H1 (cell line): ENCODE measurements at regions not wholly inside any gene's neighbourhood (a gene's known extent, or its start where the extent isn't known, plus 50 kb on each side); places are given as distances from the start of the nearest gene placed in this dataset.

Experiments
- CTCF ChIA-PET: fragments of 300-600 bp; sonication (Branson Sonifier 250); formaldehyde crosslinking; loops from one replicate; lab custom pipeline; 2021; ENCODE audit not compliant: partially characterized antibody; lab: Charles Lee
- POLR2A ChIA-PET: fragments of 300-600 bp; sonication (Branson Sonifier 250); formaldehyde crosslinking; loops from one replicate; lab custom pipeline; 2021; ENCODE audit warnings: inconsistent platforms; ENCODE audit not compliant: partially characterized antibody; lab: Charles Lee
- DNase-seq, 2 experiments: peaks; one replicate each; pipeline versions ENCODE4 v3.0.0 to v3.0.0-alpha.2; 2010 to 2022; ENCODE audit warnings: low spot score in 2 of 2, low read depth in 1 of 2, mixed read lengths in 1 of 2
- FAIRE-seq: peaks from 2 replicates; lab custom pipeline; 2011; peaks lifted over from hg19 to GRCh38; lab: Jason Lieb, UNC
- H2AFZ ChIP-seq: 2 replicates; pipeline ENCODE4 v1.8.1; 2012; ENCODE audit warnings: low read length, inconsistent platforms
- H2AK5ac ChIP-seq: 2 replicates; pipeline ENCODE4 v1.6.1; 2013; ENCODE audit warnings: low read depth, low read length
- H2BK120ac ChIP-seq: replicated peaks from 2 replicates; pipeline ENCODE3; 2013; ENCODE audit warnings: low read depth, low read length, inconsistent platforms
- H2BK12ac ChIP-seq: 2 replicates; pipeline ENCODE4 v1.6.1; 2013; ENCODE audit warnings: low read depth, low read length
- H2BK15ac ChIP-seq: 2 replicates; pipeline ENCODE4 v1.6.1; 2013; ENCODE audit warnings: low read length
- H2BK20ac ChIP-seq: 2 replicates; pipeline ENCODE4 v1.6.1; 2013; ENCODE audit warnings: low read length
- H2BK5ac ChIP-seq: 2 replicates; pipeline ENCODE4 v1.6.1; 2013; ENCODE audit warnings: low read depth, low read length
- H3K14ac ChIP-seq: 2 replicates; pipeline ENCODE4 v1.6.1; 2013; ENCODE audit warnings: inconsistent platforms; ENCODE audit not compliant: insufficient read length
- H3K18ac ChIP-seq: 2 replicates; pipeline ENCODE4 v1.6.1; 2013; ENCODE audit warnings: low read length; ENCODE audit errors: extremely low read depth
- H3K23ac ChIP-seq: 2 replicates; pipeline ENCODE4 v1.6.1; 2013; ENCODE audit warnings: inconsistent platforms; ENCODE audit not compliant: insufficient read length
- H3K23me2 ChIP-seq: 2 replicates; pipeline ENCODE4 v1.6.1; 2013; ENCODE audit warnings: low read depth, low read length
- H3K27ac ChIP-seq: 2 replicates; pipeline ENCODE4 v1.6.1; 2011; ENCODE audit warnings: low read depth, low read length, inconsistent platforms
- H3K27me3 ChIP-seq, 4 experiments: replicated peaks in 1 of 4; 1 replicate in 1 of 4; 2 replicates in 3 of 4; pipeline versions ENCODE4 v1.6.1 to v1.8.1; 2011 to 2013; ENCODE audit warnings: low read length in 3 of 4, mild to moderate bottlenecking in 3 of 4, inconsistent platforms in 2 of 4, mixed read lengths in 2 of 4, moderate library complexity in 1 of 4; ENCODE audit not compliant: control insufficient read depth in 3 of 4, insufficient read depth in 3 of 4; ENCODE audit errors: extremely low read depth in 1 of 4
- H3K36me3 ChIP-seq, 4 experiments: 2 replicates each; pipeline versions ENCODE4 v1.6.1 to v1.8.1; 2011 to 2013; ENCODE audit warnings: mild to moderate bottlenecking in 4 of 4, low read length in 3 of 4, moderate library complexity in 2 of 4, control low read depth in 1 of 4, inconsistent platforms in 1 of 4; ENCODE audit not compliant: insufficient read depth in 4 of 4, control insufficient read depth in 2 of 4
- H3K4ac ChIP-seq: replicated peaks from 2 replicates; pipeline ENCODE3; 2013; ENCODE audit warnings: low read length, low read depth, mixed read lengths, inconsistent platforms; ENCODE audit not compliant: insufficient read length
- H3K4me1 ChIP-seq, 4 experiments: replicated peaks in 1 of 4; 1 replicate in 1 of 4; 2 replicates in 3 of 4; pipeline versions ENCODE4 v1.6.1 to v1.8.1; 2011 to 2013; ENCODE audit warnings: low read length in 3 of 4, inconsistent platforms in 2 of 4, mixed read lengths in 1 of 4; ENCODE audit not compliant: insufficient read depth in 4 of 4, control insufficient read depth in 3 of 4
- H3K4me2 ChIP-seq, 2 experiments: 2 replicates each; pipeline versions ENCODE4 v1.6.1 to v1.8.1; 2011 to 2013; ENCODE audit warnings: low read depth in 2 of 2, low read length in 2 of 2, control low read depth in 1 of 2, inconsistent platforms in 1 of 2, mild to moderate bottlenecking in 1 of 2; ENCODE audit not compliant: insufficient read depth in 1 of 2
- H3K4me3 ChIP-seq, 4 experiments: fragments of 200-600, 300-600 bp in 1 of 4; sonication (generic), shearing (Covaris generic), sonication (Bioruptor Twin) in 1 of 4; 2 replicates each; pipeline versions ENCODE4 v1.5.1 to v1.8.1; 2011 to 2016; ENCODE audit warnings: low read length in 4 of 4, low read depth in 3 of 4, control low read depth in 2 of 4, inconsistent platforms in 2 of 4, mild to moderate bottlenecking in 2 of 4, mixed read lengths in 1 of 4, moderate library complexity in 1 of 4; ENCODE audit not compliant: insufficient read depth in 2 of 4; ENCODE audit errors: extremely low read depth in 1 of 4
- H3K56ac ChIP-seq: replicated peaks from 2 replicates; pipeline ENCODE3; 2013; ENCODE audit warnings: low read depth, mild to moderate bottlenecking, mixed read lengths, low read length, inconsistent platforms; ENCODE audit not compliant: insufficient read length
- H3K79me1 ChIP-seq: 2 replicates; pipeline ENCODE4 v1.6.1; 2013; ENCODE audit warnings: low read depth, low read length, control low read depth
- H3K79me2 ChIP-seq, 2 experiments: 2 replicates each; pipeline versions ENCODE4 v1.6.1 to v1.8.1; 2012 to 2013; ENCODE audit warnings: low read length in 2 of 2, mild to moderate bottlenecking in 2 of 2, inconsistent platforms in 1 of 2; ENCODE audit not compliant: insufficient read depth in 2 of 2, control insufficient read depth in 1 of 2
- H3K9ac ChIP-seq, 4 experiments: replicated peaks in 1 of 4; 1 replicate in 1 of 4; 2 replicates in 3 of 4; pipeline versions ENCODE4 v1.6.1 to v1.8.1; 2011 to 2013; ENCODE audit warnings: low read depth in 3 of 4, low read length in 3 of 4, control low read depth in 2 of 4, mild to moderate bottlenecking in 2 of 4, moderate library complexity in 2 of 4, inconsistent platforms in 1 of 4; ENCODE audit errors: extremely low read depth in 1 of 4
- H3K9me3 ChIP-seq, 2 experiments: 2 replicates each; pipeline versions ENCODE4 v1.6.1 to v1.8.1; 2012 to 2013; ENCODE audit warnings: mild to moderate bottlenecking in 2 of 2, moderate library complexity in 2 of 2, control low read depth in 1 of 2, inconsistent platforms in 1 of 2, low read depth in 1 of 2, low read length in 1 of 2, mixed read lengths in 1 of 2; ENCODE audit not compliant: insufficient read depth in 2 of 2
- H4K20me1 ChIP-seq, 2 experiments: replicated peaks in 1 of 2; 2 replicates each; pipeline versions ENCODE3 to v1.8.1; 2011 to 2013; ENCODE audit warnings: inconsistent platforms in 2 of 2, low read length in 2 of 2, mild to moderate bottlenecking in 1 of 2; ENCODE audit not compliant: insufficient read depth in 2 of 2, control insufficient read depth in 1 of 2
- H4K5ac ChIP-seq: 2 replicates; pipeline ENCODE4 v1.6.1; 2013; ENCODE audit warnings: low read length, low read depth, mixed read lengths, inconsistent platforms; ENCODE audit not compliant: insufficient read length
- H4K8ac ChIP-seq: 2 replicates; pipeline ENCODE4 v1.8.0; 2013; ENCODE audit warnings: mild to moderate bottlenecking, moderate library complexity, low read length, inconsistent platforms; ENCODE audit not compliant: insufficient read depth; ENCODE audit errors: extremely low read depth
- H4K91ac ChIP-seq: replicated peaks from 2 replicates; pipeline ENCODE3; 2013; ENCODE audit warnings: low read length, mixed read lengths, inconsistent platforms; ENCODE audit not compliant: insufficient read length
- CBX5 ChIP-seq: fragments of 300-800, 300-1000 bp; sonication (generic); IDR thresholded peaks from 2 replicates; pipeline ENCODE4 v1.7.1; 2016; ENCODE audit warnings: antibody characterized with exemption, low read length, low read depth
- CHD1 ChIP-seq: IDR thresholded peaks from 2 replicates; pipeline ENCODE4 v1.6.1; 2012; ENCODE audit warnings: low read depth, low read length, improper control_type of control experiment
- CREB1 ChIP-seq: IDR thresholded peaks from 2 replicates; pipeline ENCODE4 v1.6.1; 2012; ENCODE audit warnings: inconsistent platforms
- FOSL1 ChIP-seq: IDR thresholded peaks from 2 replicates; pipeline ENCODE4 v1.6.1; 2011; ENCODE audit warnings: mild to moderate bottlenecking, low read depth, low read length, moderate library complexity; ENCODE audit not compliant: insufficient read depth
- PHF8 ChIP-seq: fragments of 200-600 bp; sonication (generic); conservative IDR thresholded peaks from 2 replicates; pipeline ENCODE4 v1.7.1; 2012; ENCODE audit warnings: low read depth, mild to moderate bottlenecking, inconsistent platforms, low read length, moderate library complexity
- SIRT6 ChIP-seq: IDR thresholded peaks from one replicate; pipeline ENCODE4 v1.7.1; 2012; ENCODE audit warnings: low read length, inconsistent platforms
- WGBS, 2 experiments: shearing (Covaris generic) in 1 of 2; methylation state at CpG; one replicate each; pipeline versions ENCODE4 v1.1.6 to v1.1.7; 2013 to 2015; ENCODE audit warnings: low lambda C conversion rate in 2 of 2, mixed read lengths in 2 of 2, inconsistent platforms in 1 of 2, low coverage in 1 of 2, missing lambda C conversion rate in 1 of 2; ENCODE audit not compliant: insufficient replicate concordance in 2 of 2, insufficient coverage in 1 of 2, insufficient read length in 1 of 2; ENCODE audit errors: extremely low coverage in 1 of 2, missing lambda C conversion rate in 1 of 2; 5-methylcytosine and 5-hydroxymethylcytosine counted together

GRCh38 chr4:134365852-134366251 lies 164.3 kb upstream of the PABPC4L start:
- Histone ChIP-seq H2BK5ac (no peak overlapping the region), H2BK20ac (no peak overlapping the region), H3K4ac (no peak overlapping the region), H3K9ac (no peak overlapping the region), H3K36me3 (no peaks in the 10 kb centered on the region), H2AFZ (0 out of 2 replicates have a peak overlapping the region, but pooled peaks have one; percentile 66), H3K27ac (no peak overlapping the region), H3K23ac (no peak overlapping the region), H2BK15ac (no peak overlapping the region), H3K18ac (no peak overlapping the region), H2AK5ac (no peak overlapping the region), H4K5ac (no peak overlapping the region), H3K14ac (no peak overlapping the region), H4K8ac (no peak overlapping the region), H4K91ac (no peak overlapping the region), H3K23me2 (no peaks in the 10 kb centered on the region), H2BK120ac (no peak overlapping the region), H2BK12ac (no peak overlapping the region), H3K9me3 (no peaks in the 10 kb centered on the region), H3K79me1 (no peaks in the 10 kb centered on the region), H3K4me1 (no peaks in the 10 kb centered on the region), H3K4me3 (no peak overlapping the region), H3K27me3 (no peaks in the 10 kb centered on the region), H3K4me2 (no peak overlapping the region), H3K56ac (no peak overlapping the region), H4K20me1 (no peaks in the 10 kb centered on the region), H3K79me2 (no peaks in the 10 kb centered on the region)
- DNase-seq (no peak), FAIRE-seq (no peak)
- WGBS, 2 experiments: 94% methylated on average over 1 of the region's 1 CpG; no CpG with 5 or more reads in 1 of the 2 experiments
- POLR2A ChIA-PET: no interaction called here
- CTCF ChIA-PET: no interaction called here
- TF ChIP-seq SIRT6 (no peak), CREB1 (no peak), FOSL1 (no peak), PHF8 (no peak), CHD1 (no peak), CBX5 (no peak)
